ENCODE measurements at regions not wholly inside any gene's neighbourhood (a gene's known extent, or its start where the extent isn't known, plus 50 kb on each side); places are given as distances from the start of the nearest gene placed in this dataset.

DNA sequence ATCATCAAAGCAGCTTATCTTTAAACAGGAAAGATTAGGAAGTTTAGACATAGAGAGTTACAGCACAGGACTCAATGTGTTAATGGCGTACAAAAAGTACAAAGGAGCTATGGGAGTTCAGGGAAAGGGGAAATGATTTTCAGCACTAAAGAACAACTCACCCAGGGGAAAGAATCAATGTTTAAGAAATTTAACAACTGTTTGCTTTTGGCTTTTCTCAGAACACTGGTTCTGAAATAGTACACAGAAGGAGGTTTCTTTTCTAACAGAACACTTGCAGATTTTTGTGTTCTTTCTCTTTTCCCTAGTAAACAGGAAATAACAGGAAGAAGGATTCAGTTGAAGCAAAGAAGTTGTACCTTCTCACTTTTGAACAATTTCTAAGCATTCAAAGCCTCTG is 71.3 kb upstream of the GHR start:
- TF ChIP-seq PRDM15 (CRISPR knock-in tag; IDR thresholded peaks at IDR 0.05), result no peak
- TF ChIP-seq, protein P1, sequence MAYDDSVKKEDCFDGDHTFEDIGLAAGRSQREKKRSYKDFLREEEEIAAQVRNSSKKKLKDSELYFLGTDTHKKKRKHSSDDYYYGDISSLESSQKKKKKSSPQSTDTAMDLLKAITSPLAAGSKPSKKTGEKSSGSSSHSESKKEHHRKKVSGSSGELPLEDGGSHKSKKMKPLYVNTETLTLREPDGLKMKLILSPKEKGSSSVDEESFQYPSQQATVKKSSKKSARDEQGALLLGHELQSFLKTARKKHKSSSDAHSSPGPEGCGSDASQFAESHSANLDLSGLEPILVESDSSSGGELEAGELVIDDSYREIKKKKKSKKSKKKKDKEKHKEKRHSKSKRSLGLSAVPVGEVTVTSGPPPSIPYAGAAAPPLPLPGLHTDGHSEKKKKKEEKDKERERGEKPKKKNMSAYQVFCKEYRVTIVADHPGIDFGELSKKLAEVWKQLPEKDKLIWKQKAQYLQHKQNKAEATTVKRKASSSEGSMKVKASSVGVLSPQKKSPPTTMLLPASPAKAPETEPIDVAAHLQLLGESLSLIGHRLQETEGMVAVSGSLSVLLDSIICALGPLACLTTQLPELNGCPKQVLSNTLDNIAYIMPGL (CRISPR knock-in tag; IDR thresholded peaks at IDR 0.05), result no peak
- TF ChIP-seq ZNF263 (CRISPR knock-in tag; IDR thresholded peaks at IDR 0.05; ENCODE audit: low read depth), result no peak
- TF ChIP-seq, protein P2, sequence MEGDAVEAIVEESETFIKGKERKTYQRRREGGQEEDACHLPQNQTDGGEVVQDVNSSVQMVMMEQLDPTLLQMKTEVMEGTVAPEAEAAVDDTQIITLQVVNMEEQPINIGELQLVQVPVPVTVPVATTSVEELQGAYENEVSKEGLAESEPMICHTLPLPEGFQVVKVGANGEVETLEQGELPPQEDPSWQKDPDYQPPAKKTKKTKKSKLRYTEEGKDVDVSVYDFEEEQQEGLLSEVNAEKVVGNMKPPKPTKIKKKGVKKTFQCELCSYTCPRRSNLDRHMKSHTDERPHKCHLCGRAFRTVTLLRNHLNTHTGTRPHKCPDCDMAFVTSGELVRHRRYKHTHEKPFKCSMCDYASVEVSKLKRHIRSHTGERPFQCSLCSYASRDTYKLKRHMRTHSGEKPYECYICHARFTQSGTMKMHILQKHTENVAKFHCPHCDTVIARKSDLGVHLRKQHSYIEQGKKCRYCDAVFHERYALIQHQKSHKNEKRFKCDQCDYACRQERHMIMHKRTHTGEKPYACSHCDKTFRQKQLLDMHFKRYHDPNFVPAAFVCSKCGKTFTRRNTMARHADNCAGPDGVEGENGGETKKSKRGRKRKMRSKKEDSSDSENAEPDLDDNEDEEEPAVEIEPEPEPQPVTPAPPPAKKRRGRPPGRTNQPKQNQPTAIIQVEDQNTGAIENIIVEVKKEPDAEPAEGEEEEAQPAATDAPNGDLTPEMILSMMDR (IDR thresholded peaks at IDR 0.05), result no peak
- no peak for TF ChIP-seq MYBL2 (CRISPR knock-in tag; IDR thresholded peaks at IDR 0.05)
- TF ChIP-seq ZSCAN18 (CRISPR knock-in tag; IDR thresholded peaks at IDR 0.05), result no peak
- TF ChIP-seq TCF7 (CRISPR knock-in tag; IDR thresholded peaks at IDR 0.05; ENCODE audit: low read depth), result no peak
